HG03439 (cell line): ENCODE measurements at regions not wholly inside any gene's neighbourhood (a gene's known extent, or its start where the extent isn't known, plus 50 kb on each side); places are given as distances from the start of the nearest gene placed in this dataset.
"Not testable (repeated sequence)": the region's sequence is repeated elsewhere in the genome, so short reads cannot be mapped to it uniquely, and the experiment has no call there.

Source experiments
- ATAC-seq: cut with Tn5 transposase; IDR thresholded peaks from one replicate; pipeline ENCODE4 v1.9.1; 2021; ENCODE audit warnings: mild to moderate bottlenecking, moderate library complexity; ENCODE audit not compliant: unreplicated experiment

DNA sequence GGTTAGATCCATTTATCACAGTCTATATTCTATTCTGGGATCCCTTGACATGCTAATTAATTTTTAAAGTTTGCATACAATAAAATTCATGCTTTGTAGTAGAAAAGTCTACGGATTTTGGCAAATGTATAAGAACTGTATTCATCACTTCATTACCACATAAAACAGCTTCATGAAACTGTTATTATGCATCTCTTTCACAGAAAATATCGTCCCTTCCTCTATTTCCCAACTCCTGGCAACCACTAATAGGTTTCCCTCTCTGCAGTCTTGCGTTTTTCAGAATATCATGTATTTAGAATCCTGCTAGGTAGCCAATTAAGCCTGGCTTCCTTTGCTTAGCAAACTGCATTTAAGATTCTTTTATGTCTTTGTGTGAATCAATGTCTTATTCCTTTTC, 441.3 kb upstream of the RGS17 start:
- ATAC-seq, result no peak

DNA sequence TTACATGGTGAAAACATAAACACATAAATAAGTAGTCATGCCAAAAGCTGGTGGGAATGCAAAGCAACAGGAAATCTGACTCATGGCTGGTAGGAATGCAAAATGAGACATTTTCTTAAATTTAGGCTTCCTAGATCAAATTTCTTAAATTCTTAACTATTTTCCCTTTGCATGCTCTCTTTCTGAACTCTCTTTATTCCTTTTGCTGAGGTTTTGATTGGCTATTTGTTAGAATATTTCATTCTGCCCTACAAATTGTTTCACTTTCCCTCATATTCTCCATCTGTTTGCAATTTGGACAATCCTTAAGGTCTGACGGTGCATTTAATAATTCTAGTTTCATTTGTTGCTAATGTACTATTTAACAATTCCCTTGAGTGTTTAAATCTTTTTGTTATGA, 437.5 kb upstream of the RGS17 start:
- ATAC-seq, result no peak

DNA sequence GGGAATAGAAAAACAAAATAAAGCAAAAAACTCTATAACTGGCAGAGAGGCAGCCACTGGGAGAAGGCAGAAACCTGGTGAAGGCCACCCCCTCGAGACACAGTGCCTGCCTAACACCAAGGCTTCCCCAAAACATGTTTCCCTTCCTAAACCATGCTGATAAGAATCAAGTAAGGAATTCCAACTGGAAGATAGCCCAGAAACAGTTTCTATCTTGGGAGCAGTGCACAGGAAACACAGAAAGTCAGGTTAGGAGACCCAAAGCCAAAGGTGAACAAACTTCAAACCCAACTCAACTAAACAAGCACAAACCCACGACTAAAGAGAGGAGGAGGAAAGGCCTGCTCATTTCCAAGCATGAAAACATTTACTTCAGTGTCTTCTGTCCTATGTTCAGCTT, 433.7 kb upstream of the RGS17 start:
- no peak for ATAC-seq

DNA sequence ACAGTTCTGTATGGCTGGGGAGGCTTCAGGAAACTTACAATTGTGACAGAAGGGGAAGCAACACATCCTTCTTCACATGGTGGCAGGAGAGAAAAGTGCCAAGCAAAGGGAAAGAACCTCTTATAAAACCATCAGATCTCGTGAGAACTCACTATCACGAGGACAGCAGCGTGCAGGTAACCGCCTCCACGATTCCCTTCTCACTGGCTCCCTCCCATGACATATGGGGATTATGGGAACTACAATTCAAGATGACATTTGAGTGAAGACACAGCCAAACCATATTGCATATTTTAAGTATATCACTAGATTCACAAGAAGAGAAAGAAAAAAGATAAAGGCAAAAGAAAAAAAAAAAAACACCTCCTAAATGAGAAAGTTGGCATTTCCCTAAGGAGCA, 431.9 kb upstream of the RGS17 start:
- no peak for ATAC-seq

DNA sequence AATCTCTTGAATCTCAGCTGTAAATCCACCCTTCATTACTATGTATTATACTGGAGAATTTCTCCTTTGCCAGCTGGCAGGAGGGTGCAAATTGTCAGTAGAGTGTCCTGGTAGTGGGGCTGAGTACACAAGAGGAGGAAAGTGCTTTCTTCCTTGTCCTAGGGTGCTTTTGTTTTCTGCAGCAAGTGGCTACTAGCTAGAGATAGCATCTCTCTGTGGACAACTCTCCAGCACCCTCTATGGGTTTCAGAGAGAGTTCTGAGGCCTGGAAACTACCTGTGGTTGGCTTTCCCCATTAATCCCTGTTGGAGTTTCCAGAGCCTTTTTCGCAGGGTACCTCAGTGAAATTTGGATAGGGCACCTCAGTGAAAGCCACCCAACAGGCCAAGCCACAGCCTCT, 422.5 kb upstream of the RGS17 start:
- no peak for ATAC-seq

DNA sequence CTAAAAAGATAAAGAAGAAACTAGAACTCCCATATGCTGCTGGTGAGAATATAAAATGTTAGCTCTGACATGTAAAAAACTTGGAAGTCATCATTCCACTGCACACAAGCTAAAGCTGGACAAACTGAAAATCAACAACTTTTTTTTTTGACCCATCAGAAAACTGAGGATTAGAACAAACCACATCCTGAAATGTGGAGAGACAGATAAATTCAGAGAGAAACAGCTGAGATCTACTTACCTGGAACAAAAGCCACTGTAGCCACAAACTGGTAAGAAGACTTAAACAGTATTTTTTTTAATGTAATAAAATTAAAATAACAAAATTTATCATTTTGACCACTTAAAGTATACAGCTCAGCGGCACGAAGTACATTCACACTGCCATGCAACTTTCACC, 408.5 kb upstream of the RGS17 start:
- ATAC-seq, result no peak

DNA sequence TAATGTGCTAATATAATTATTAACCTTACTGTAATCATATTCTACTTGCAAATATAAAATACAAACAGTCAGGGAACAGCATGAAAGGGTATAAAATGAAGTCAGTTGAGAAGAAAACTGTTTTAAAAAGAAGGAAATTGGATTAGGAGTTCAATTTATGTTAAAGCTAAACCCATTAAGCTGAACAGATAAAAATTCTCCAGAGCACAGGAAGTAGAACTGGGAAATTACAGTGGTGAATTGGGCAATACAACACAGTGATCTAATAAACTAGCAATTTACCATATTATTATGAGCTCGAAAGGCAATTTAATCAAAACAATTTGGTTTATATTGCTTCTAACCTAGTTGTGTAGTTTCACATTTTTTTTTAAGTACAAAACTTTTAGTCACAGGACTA, 407.4 kb upstream of the RGS17 start:
- no peak for ATAC-seq

DNA sequence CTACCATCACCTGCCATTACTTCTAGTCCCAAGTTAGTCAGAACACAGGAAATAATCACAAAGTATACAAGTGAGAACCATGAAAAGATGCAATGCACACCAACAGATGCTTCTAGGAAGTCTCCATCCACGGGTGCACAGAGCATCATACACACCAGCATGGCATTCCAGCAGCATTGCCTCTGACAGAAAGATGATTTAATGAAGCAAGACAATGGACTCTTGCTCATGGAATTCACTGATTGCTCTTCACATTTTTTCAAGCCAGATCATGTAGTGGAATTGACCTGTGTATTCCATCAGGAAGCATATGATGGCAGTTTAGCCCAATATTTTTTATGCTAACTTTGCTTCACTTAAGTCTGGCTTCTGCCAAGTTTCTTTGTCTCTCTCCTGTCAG, 406.3 kb upstream of the RGS17 start:
- ATAC-seq, result no peak

DNA sequence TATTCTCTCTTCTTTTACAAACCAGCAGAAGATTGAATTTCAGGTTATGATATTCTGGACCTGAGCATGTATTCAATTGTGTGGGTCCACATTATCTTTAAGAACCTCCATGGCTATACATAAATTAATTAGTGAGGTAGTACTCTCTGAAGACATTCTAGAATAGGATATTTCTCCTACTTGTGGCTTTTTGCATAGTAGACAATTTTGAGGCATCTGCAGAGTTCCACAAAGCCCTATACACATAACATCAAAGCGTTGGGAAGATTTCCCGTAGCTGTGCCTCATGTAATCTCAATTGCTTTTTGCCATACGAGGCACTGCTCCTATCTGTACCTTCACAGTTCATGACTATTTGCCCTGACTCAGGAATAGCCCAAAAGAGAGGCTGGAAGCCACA, 395.4 kb upstream of the RGS17 start:
- no peak for ATAC-seq

DNA sequence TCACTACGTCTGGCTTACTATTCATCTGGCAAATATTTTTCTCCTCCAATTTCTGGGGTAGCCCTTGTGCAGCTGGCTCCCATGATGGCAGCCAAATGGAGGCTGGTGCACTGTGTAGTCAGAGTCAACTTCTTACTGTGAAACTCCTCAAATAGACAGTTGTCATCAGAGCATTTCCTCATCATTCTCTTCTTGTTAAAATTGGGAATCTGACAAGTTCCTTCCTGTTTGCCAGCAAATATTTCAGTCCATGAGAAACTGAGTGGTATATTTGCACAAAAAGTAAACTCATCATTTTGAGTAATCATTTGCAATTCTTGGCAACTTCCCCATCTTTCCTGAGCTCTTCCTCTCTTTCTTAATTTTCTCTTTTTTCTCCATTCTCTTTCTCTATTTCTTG, 394.9 kb upstream of the RGS17 start:
- ATAC-seq, result no peak

DNA sequence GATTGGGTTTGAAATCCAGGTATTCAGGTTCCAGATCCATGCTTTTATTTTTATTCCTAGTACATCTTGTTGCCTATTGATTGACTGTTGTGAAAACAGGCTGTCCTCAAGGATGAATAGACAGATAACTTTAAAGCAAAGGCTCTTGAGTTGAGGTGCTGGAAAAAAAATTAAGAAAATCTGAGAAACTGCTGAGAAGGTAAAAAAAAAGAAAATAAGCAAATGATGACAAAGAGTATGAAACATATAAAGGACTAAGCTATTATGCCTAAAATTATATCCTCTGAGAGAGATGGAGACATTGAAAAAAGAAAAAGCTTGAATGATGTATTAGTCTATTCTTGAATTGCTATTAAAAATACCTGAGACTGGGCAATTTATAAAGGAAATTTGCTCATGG, 392.3 kb upstream of the RGS17 start:
- no peak for ATAC-seq

DNA sequence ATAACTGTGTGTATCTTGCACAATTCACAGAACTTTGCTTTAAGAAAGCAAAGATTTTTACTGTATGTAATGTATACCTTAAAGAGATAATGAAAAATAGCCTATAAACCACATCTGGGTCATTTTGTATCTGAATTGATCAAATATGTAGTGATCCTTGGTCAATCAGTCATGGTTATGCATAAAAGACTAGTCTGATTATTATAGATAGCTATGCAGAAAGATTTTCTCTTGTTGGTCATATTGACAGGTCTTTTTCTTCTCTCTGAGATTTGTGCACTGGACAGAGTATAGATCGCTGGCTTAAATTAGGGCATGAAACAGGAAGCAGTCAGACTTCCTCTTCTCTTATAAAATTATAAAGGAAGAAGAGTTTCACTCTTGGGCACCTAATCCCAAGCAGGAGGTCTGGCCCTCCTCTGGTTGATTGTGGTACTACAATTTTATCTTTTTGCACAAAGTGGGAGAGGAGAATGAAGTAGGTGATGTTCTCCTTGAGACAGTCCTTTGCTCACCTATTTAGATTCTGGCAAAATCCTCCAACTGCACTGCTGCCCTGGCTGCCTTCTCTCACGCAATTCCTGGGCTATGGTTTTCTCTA, 380.9 kb upstream of the RGS17 start:
- peak; percentile 88 for ATAC-seq

DNA sequence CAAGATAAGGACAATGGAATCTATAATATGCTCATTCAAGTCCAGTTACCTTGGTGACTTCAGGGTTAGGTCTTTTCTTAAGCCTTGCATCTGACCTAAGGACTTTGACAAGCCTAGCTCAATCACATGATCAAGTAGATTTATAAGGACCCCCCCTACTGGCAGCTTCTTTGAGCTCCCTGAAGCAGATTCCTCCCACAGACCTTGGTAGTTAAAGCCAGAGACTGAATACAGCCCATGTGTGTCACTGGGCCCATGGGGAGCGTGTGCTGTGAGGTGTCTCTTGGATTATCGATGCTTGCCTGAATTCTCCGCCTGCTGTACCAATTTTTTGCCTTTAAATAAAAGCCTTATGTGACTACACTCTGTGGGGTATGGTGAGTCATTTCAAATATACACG, 372.7 kb upstream of the RGS17 start:
- no peak for ATAC-seq

DNA sequence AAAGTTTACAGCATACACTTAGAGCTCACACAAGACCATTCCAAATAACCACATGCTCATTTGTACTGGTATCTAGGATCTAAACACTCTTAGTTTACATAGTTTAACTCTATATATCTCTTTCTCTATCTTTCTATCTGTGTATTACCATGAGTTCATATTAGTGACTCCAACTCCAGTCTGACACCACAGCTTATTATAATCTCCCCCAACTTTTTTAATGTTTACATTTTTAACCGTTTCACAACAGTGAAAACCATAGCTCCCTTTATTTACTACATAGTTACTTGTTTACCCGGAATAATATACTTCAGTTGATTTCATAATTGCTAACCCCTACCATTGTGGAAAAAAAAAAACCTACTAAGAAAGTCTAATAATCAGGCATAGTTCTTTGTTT, 362.4 kb upstream of the RGS17 start:
- no peak for ATAC-seq

DNA sequence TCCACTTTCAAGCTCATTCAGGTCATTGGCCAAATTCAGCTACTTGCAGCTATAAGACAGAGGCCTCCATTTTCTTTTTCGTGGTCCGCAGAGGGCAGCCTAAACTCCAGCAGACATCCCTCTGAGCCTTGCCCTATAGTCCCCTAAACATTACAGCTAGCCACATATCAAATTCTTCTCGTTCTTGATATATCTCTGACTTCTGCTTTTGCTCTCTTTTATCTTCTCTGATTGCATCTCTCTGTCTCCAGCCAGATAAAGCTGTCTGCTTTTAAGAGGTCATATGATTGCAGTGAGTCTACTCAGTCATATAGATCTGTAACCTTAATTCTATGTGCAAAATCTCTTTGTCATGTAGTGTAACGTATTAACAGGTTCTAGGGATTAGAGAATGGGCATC, 358.4 kb upstream of the RGS17 start:
- no peak for ATAC-seq

DNA sequence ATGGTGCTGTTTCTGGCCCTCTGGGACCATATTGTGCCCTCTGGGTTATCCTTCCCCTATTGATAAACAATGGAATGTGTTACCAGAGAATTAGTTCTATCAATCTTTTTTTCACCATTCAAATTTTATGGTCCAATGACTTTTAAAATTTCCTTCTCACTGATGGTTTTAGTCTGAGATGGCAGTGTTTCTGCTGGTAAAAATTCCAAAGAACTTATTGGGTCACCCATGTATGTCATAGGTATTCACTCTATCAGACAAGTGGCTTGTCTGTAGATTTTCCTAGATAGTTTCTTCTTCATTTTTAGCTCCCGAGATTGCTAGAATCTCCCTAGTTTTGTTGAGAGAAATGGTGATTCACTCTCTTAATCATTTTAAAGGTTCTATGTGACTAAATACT, 357.2 kb upstream of the RGS17 start:
- ATAC-seq, result no peak

DNA sequence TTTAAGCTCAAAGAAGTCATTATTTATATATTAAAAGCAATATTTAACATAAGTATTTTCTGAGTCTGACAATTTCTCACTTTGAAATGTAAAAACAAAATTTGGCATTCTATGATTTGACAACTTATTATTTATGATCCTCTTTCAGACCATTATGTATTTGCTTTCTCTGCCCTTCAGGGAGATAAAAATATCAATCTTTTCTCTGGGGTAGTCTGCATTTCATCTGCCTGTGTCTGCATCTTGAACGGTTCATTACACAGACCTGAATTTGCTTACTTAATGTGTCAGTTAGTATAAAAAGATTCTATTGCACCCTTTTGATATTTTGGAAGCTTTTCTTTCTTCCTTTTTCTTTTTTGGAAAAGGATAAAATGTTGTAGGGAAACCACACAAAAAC, 354.0 kb upstream of the RGS17 start:
- ATAC-seq, result no peak

DNA sequence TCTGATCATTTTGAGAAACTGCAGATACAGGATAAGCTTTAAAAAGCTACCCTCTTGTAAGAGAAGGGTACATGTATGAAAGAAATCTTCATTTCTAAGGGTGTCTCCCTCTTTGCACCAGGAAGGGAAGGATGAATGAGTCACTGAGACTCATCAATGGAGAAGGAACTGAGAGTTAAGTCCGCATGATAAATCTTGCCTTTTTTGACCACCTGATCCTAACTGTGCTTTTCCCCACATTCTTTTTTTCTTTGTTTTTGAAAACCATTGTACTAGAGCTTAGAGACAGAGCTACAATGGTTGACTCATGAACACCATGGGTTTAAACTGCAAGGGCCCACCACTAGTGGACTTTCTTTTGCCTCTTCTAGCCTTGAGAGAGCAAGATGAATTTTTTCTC, 353.0 kb upstream of the RGS17 start:
- ATAC-seq, result no peak

DNA sequence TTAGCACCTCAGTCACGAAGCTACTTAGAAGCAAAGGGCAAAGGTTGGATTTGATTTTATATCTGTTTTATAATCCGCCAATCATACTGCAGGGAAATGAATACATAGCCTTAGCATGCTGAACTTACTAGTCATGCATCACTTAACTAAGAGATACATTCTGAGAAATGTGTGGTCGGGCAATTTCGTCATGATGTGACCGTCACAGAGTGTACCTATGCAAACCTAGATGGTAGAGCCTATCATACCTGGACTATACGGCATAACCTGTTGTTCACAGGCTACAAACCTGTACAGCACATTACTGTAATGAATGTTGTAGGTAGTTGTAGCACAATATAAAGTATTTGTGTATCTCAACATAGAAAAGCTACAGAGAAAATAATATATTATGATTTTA, 345.2 kb upstream of the RGS17 start:
- no peak for ATAC-seq

DNA sequence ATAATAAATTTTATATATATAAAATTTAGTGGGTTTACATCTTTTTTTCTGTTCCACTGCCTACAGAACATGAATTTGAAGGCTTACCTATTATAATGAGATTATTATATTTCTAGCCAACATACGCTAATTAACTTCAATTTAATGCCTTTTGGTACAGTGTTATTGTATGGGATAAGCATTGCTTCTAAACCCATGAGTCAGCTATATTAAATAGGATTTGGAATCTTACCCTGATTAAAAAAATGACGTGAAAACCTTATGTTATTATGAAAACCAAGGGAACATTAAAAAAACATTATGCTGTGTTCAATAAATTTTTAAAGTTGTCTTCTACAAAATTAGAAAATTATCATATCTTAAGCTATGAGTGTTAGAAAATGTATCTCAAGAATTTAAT, 334.0 kb upstream of the RGS17 start:
- no peak for ATAC-seq

DNA sequence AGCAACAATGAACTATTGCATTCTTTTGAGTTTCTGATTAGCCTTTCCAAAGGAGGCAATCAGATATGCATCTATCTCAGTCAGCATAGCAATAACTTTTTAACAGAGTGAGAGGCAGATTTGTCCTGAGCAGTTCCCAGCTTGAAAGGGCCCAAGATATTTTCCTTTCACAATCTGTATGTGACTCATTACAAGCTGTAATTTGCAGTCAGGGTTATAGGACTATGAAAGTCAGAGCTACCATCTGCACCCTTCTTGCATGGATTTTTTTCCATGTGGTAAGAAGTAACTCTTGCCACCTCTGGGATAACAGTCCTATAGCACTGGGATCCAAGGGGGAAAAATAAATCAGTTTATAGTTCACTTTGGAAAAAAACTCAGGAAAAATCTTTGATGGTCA, 318.2 kb upstream of the RGS17 start:
- no peak for ATAC-seq

DNA sequence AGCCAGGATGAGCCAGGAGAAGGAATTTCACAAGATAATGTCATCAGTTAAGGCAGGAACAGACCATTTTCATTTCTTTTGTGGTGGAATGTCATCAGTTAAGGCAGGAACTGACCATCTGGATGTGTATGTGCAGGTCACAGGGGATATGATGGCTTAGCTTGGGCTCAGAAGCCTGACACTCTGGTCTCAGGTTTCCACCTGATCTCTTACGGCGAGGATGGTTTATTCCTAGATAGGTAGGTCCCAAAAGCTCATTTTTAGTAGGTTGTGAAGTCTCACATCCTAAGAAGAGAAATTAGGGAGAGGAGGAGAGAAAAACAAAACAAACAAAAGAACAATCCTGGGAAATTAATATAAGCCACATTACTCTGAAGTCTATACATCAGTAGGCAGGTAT, 311.7 kb upstream of the RGS17 start:
- ATAC-seq, result not testable (repeated sequence)

DNA sequence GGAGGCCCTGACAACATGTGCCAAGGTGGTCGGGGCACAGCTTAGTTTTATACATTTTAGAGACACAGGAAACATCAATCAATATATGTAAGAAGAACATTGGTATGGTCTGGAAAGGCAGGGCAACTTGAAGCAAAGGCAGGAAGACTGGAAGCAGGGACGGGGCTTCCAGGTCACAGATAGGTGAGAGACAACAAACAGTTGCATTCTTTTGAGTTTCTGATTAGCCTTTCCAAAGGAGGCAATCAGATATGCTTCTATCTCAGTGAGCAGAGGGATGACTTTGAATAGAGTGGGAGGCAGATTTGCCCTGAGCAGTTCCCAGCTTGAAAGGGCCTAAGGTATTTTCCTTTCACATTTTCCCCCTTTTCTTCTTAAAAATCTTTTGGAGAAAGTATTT, 311.0 kb upstream of the RGS17 start:
- no peak for ATAC-seq

DNA sequence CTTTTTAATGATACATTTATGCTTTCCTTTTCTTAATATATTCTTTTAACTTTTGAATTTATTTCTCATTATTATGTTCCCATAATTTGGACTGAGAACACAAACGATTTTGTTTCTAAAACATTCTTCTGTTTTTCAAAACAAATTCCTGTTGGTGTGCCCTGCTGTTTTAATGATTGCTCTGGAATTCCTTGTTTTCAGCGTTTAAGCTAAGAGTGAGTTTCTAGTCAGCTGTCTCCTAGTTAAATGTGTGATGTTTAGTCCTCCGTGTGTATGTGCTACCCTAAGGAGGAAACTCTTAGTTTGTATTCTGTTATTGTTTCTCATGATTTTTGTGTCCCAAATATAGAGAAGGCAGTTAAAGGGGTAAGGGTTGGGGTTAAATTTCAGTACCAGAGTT, 306.1 kb upstream of the RGS17 start:
- no peak for ATAC-seq
